ENCODE measurements at regions not wholly inside any gene's neighbourhood (a gene's known extent, or its start where the extent isn't known, plus 50 kb on each side); places are given as distances from the start of the nearest gene placed in this dataset.

- peaks cover 16% of the 10 kb centered on the region; the same call in 1 of the 2 replicates for H3K4me1 Mint-ChIP-seq
- DNase-seq (ENCODE audit: low spot score) (no peak), ATAC-seq (no peak)
- no peaks in the 10 kb centered on the region for H3K27me3 Mint-ChIP-seq (ENCODE audit: low read depth)
- TF ChIP-seq CBFB (CRISPR knock-in tag; IDR thresholded peaks at IDR 0.05; ENCODE audit: low read depth) (no peak), CDX4 (CRISPR knock-in tag; IDR thresholded peaks at IDR 0.05; ENCODE audit: borderline replicate concordance) (no peak), ZMAT4 (CRISPR knock-in tag; IDR thresholded peaks at IDR 0.05) (no peak), PRDM15 (CRISPR knock-in tag; IDR thresholded peaks at IDR 0.05) (no peak), E2F1 (CRISPR knock-in tag; IDR thresholded peaks at IDR 0.05) (no peak), ATF1 (CRISPR knock-in tag; IDR thresholded peaks at IDR 0.05) (no peak), JUN (CRISPR knock-in tag; IDR thresholded peaks at IDR 0.05) (no peak), ETV6 (CRISPR knock-in tag; IDR thresholded peaks at IDR 0.05) (no peak), ZBTB43 (CRISPR knock-in tag; IDR thresholded peaks at IDR 0.05) (no peak), IRF2 (CRISPR knock-in tag; IDR thresholded peaks at IDR 0.05; ENCODE audit: borderline replicate concordance, low read depth) (no peak), GABPB1 (CRISPR knock-in tag; IDR thresholded peaks at IDR 0.05) (no peak), TEAD4 (CRISPR knock-in tag; IDR thresholded peaks at IDR 0.05) (no peak), ZNF396 (CRISPR knock-in tag; IDR thresholded peaks at IDR 0.05; ENCODE audit: borderline replicate concordance) (no peak), ZNF219 (CRISPR knock-in tag; IDR thresholded peaks at IDR 0.05; ENCODE audit: borderline replicate concordance) (no peak), SMAD3 (CRISPR knock-in tag; IDR thresholded peaks at IDR 0.05; ENCODE audit: borderline replicate concordance) (no peak)
- H3K4me3 Mint-ChIP-seq, result no peak overlapping the region
- H3K27ac Mint-ChIP-seq, result no peak overlapping the region
- ChIA-PET CTCF (interaction anchor here (0.6 kb wide), 1 partner anchor 1221 kb away, joined by 3 read pairs; no protein-coding TSS in a partner anchor), POLR2A (no interaction called here)
- peaks cover 5% of the 10 kb centered on the region for H3K36me3 Mint-ChIP-seq
- H3K9me3 Mint-ChIP-seq, result peaks cover 24% of the 10 kb centered on the region
Measured at GRCh38 chr1:87804128-87804527, 475.4 kb downstream of the LMO4 start.

- H3K4me1 Mint-ChIP-seq, result peaks cover 11% of the 10 kb centered on the region; the same call in 1 of the 2 replicates
- DNase-seq (ENCODE audit: low spot score) (no peak), ATAC-seq (no peak)
- H3K27me3 Mint-ChIP-seq (ENCODE audit: low read depth), result no peaks in the 10 kb centered on the region
- H3K36me3 Mint-ChIP-seq, result peaks cover 6% of the 10 kb centered on the region
- H3K27ac Mint-ChIP-seq, result no peak overlapping the region
- ChIA-PET CTCF (no interaction called here), POLR2A (no interaction called here)
- TF ChIP-seq RELA (CRISPR knock-in tag; IDR thresholded peaks at IDR 0.05; ENCODE audit: borderline replicate concordance) (no peak), ARID4B (CRISPR knock-in tag; IDR thresholded peaks at IDR 0.05; ENCODE audit: borderline replicate concordance) (no peak), ZNF416 (CRISPR knock-in tag; IDR thresholded peaks at IDR 0.05) (no peak), ZNF317 (CRISPR knock-in tag; IDR thresholded peaks at IDR 0.05; ENCODE audit: borderline replicate concordance, low read depth) (no peak), ZNF281 (CRISPR knock-in tag; IDR thresholded peaks at IDR 0.05) (no peak)
- no peak overlapping the region for H3K4me3 Mint-ChIP-seq
- peaks cover 22% of the 10 kb centered on the region for H3K9me3 Mint-ChIP-seq
Measured at GRCh38 chr1:87805666-87806378, 477.1 kb downstream of the LMO4 start.
